Urinary bladder (tissue), 3 donors: ENCODE measurements at regions not wholly inside any gene's neighbourhood (a gene's known extent, or its start where the extent isn't known, plus 50 kb on each side); places are given as distances from the start of the nearest gene placed in this dataset.

ENCODE experiments used
- DNase-seq: peaks from one replicate; pipeline ENCODE4 v3.0.0-alpha.2; 2015; ENCODE audit errors: extremely low spot score
- H3K27ac ChIP-seq: one replicate; pipeline ENCODE4 v1.5.1; 2013; ENCODE audit warnings: low read depth, mild to moderate bottlenecking, moderate library complexity
- H3K36me3 ChIP-seq: one replicate; pipeline ENCODE4 v1.6.1; 2013; ENCODE audit warnings: mild to moderate bottlenecking, moderate library complexity; ENCODE audit not compliant: insufficient read depth
- H3K4me1 ChIP-seq: one replicate; pipeline ENCODE4 v1.6.1; 2013; ENCODE audit warnings: mild to moderate bottlenecking, moderate library complexity; ENCODE audit not compliant: insufficient read depth
- H3K4me3 ChIP-seq: one replicate; pipeline ENCODE4 v1.5.1; 2013; ENCODE audit warnings: low read depth, low read length
- WGBS: extraction: QIAGEN DNeasy Blood & Tissue Kit; methylation state at CpG from one replicate; pipeline ENCODE4 v1.1.7; 2013; 5-methylcytosine and 5-hydroxymethylcytosine counted together
- donor health status: healthy with polysubstance abuse.
- donor health status: healthy.

DNA sequence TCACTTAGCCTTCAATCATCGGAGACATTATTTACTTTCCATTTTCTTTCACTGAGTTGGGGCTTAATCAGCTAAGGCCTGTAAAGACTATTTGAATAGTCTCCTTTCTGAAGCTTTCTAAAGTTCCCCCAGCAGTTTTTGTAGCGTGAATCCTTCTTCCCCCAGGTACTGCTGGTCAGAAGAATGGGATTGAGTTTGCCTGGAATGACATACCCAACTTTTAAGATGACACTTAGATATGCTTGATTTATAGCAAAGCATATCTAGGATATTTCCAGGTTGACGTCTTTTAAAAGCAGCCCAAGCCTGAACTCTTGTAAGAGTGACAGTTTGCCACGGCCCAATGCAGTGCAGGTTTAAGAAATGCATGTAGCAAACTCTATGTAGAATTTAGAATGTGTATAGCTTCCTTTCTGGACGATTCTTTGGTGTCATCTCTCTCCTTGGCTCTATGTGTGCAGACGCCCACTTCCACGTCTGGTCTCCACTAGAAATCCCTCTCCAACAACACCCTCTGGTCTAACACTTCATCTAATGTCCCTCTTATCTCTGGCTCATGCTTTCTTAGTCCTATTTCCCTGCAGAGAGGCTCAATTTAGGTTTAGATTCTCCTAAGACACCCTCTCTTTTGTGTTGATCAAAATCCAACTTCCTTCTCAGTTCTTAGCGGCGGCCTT is 175.0 kb upstream of the CYRIA start:
- DNase-seq = no peak
- Histone ChIP-seq H3K4me1 (no peaks in the 10 kb centered on the region), H3K4me3 (no peak overlapping the region), H3K36me3 (no peaks in the 10 kb centered on the region), H3K27ac (no peak overlapping the region)
- 76% methylated on average over 9 of the region's 9 CpGs for WGBS

DNA sequence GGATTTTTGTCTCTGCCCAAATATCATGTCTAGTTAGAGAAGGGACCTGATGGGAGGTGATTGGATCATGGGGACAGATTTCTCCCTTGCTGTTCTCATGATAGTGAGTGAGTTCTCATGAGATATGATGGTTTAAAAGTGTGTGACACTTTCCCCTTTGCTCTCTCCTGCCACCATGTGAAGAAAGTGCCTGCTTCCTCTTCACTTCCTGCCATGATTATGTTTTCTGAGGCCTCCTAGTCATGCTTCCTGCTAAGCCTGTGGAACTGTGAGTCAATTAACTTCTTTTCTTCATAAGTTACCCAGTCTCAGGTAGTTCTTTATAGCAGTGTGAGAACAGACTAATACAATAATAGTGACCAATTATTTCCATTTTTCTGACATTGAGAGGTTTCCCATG is 167.3 kb upstream of the CYRIA start:
- DNase-seq = no peak
- Histone ChIP-seq H3K27ac (no peak overlapping the region), H3K36me3 (no peaks in the 10 kb centered on the region), H3K4me3 (no peak overlapping the region), H3K4me1 (no peaks in the 10 kb centered on the region)

DNA sequence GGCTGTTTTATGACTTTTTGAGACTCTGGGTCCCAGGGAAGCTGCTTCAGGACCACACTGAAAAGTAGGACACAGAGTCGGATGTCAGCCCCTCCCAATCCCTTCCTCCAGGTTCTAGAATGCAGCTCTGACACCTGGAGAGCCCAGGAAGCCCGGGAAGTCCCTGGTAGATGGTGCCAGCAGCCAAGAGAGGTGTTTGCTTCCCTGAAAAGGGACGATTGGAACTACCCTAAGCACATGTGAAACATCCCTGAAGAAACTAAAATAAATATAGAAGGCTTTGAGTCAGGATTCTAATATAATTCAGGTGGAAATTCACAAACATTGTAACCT is 163.2 kb upstream of the CYRIA start:
- WGBS = 28% methylated on average over 3 of the region's 3 CpGs
- Histone ChIP-seq H3K4me1 (no peaks in the 10 kb centered on the region), H3K27ac (no peak overlapping the region), H3K36me3 (no peaks in the 10 kb centered on the region), H3K4me3 (no peak overlapping the region)
- DNase-seq = no peak

DNA sequence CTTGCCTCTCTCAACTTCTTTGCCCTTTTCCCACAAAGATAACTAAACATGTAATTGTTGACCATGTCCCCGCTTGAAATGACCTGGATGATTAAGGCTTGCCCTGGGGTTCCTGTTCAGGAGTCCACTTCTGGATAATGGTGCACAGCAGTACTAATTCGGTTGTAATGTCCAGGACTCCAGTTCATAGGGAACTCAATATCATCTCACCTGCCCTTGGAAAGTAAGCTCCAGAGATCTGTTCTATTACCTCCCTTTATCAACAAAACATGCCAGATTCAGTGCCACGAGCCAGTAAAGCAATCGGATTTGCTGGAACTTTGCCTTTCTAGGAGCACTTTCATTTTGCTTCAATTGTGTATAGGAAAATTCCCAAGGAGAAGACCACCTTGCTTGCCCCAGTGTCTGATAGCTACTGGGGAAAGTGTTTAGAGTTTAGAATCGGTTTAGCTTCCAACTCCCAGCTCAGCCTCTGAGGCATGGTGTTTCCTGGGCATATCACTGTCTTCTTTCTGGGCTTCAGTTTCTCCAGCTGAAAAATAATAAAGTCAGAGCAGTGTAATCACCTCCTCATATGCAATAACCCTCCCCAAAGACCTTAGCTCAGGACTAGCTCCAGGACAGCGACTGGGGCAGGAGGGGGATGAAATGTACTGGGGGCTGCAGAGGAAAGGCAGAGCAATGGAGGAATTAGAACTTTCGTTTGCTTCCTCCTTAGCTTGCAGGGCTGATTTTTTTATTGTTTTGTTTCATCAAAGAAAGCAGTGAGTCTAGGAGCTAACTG is 162.6 kb upstream of the CYRIA start:
- Histone ChIP-seq H3K36me3 (no peaks in the 10 kb centered on the region), H3K4me3 (no peak overlapping the region), H3K27ac (no peak overlapping the region), H3K4me1 (no peaks in the 10 kb centered on the region)
- DNase-seq = no peak
- 49% methylated on average over 7 of the region's 7 CpGs for WGBS

DNA sequence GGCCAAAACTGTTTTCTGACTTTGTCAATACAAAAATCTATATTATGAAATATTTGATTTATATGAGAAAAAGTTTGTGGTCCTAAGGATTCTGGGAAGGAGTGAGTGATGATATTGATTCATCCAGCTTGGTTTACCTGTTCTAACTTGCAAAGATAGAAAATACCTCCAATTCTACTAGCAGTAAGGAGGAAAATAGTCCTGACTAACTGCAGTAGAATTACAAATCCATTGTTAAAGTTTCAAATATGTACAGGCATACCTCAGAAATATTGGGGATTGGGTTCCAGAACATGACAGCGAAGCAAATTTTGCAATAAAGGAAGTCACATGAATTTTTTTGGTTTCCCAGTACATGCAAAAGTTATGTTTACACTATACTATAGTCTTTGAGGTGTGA is 158.8 kb upstream of the CYRIA start:
- 94% methylated on average over 1 of the region's 1 CpG for WGBS
- no peak overlapping the region for H3K4me3 ChIP-seq

DNA sequence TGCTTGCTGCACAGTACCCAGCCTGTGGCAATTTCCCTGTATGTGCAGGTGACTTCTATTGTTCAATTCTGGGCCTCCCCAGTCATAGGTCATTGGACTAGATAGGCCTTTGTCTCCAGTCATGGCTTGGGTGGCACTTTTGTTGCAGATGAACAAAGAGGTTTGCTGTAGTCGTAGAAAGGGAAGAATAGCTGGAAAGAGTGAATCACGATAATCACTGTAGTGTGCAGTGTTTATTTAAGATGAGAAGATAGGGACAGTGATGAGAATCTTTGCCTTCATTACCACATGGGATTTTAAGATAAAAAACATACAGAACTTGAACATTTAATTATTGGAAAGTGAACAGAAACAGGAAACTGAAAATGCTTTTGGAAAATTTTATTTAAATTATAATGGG is 156.1 kb upstream of the CYRIA start:
- DNase-seq = no peak
- no peak overlapping the region for H3K27ac ChIP-seq
- H3K4me3 ChIP-seq = no peak overlapping the region
- H3K4me1 ChIP-seq = no peaks in the 10 kb centered on the region
- no peaks in the 10 kb centered on the region for H3K36me3 ChIP-seq
- 60% methylated on average over 2 of the region's 2 CpGs for WGBS

More for the DNA sequence above, 158.8 kb upstream of the CYRIA start:
- Histone ChIP-seq H3K4me1 (no peaks in the 10 kb centered on the region), H3K27ac (no peak overlapping the region), H3K36me3 (no peaks in the 10 kb centered on the region)
- DNase-seq = no peak

DNA sequence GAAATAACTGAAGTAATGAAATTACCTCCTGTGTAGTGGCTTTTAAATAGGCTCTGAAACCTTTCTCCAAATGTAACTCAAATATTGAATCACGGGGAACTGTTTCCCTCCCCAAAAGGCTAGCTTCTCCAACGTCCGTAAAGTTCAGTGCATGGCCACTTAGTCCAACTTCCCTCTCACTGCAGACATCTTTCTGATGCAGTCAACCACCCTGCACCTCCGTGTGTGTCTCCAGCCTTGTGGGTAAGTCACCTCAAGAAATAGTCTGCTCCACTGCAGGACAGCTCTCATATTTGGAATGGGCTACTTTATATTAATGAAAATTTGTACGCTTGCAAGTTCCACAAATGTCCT is 152.5 kb upstream of the CYRIA start:
- WGBS = 73% methylated on average over 5 of the region's 5 CpGs
- Histone ChIP-seq H3K36me3 (no peaks in the 10 kb centered on the region), H3K4me3 (no peak overlapping the region), H3K27ac (no peak overlapping the region), H3K4me1 (no peaks in the 10 kb centered on the region)
- DNase-seq = no peak

DNA sequence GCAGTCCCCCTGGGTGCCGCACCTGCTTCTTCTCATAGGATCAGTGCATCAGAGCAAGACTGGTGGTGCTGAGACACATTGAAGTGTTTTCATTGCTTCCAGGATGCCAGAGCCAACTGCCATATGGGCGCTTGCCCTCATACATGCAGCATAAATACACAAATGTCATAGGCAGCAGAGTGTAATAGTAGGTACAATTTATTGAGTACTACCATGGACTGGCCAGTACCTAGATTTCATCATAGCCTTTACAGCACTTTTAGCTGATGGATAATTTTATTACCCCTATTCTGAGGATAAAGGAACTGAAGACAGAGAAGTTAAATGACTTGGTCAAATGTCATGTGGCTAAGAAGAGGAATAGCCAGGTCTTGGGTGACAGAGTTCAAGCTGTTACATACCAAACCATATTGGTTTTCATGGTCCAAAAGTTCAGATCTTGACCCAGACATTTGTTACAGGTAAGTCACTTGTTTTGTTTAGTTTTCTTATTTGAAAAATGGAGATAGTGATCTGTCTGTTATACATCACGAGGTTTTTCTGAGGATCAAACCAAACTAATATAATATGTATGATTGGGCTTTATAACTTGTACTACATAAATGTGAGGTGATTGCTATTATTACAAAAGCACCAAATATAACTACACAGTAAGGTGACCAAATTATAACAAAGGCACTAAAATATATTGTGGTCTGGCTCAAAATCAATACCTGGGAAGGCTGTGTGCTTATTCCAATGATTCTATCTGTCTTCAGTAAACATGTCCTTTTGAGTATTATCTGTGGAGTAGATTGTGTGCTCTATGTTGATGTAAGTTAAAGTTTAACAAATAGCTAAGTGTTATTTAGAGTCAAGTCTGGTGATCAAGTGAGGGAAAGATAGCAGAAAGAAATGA is 151.9 kb upstream of the CYRIA start:
- H3K27ac ChIP-seq = no peak overlapping the region
- H3K4me1 ChIP-seq = no peaks in the 10 kb centered on the region
- H3K4me3 ChIP-seq = no peak overlapping the region
- DNase-seq = no peak
- 68% methylated on average over 3 of the region's 3 CpGs for WGBS
- H3K36me3 ChIP-seq = no peaks in the 10 kb centered on the region

DNA sequence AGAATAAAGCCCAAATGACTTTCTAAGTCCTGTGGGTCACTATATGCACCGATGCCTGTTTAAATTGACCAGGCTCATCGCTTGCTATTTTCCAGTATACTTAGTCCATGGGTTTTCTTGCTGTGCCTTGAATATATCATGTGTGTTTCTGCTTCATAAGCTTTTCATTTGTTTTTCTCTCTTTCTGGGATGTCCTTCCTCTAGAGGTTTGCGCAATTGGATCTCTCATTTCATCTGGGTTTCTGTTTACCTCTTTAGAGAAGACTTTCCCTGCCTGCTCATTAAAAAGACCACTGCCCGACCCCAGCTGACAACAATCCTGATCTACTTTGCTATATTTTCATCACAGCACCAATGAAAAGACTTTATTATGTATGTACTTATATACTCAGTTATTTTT is 150.9 kb upstream of the CYRIA start:
- WGBS = 83% methylated on average over 4 of the region's 4 CpGs
- H3K36me3 ChIP-seq = no peaks in the 10 kb centered on the region
- H3K27ac ChIP-seq = no peak overlapping the region
- DNase-seq = no peak
- H3K4me1 ChIP-seq = no peaks in the 10 kb centered on the region
- H3K4me3 ChIP-seq = no peak overlapping the region

DNA sequence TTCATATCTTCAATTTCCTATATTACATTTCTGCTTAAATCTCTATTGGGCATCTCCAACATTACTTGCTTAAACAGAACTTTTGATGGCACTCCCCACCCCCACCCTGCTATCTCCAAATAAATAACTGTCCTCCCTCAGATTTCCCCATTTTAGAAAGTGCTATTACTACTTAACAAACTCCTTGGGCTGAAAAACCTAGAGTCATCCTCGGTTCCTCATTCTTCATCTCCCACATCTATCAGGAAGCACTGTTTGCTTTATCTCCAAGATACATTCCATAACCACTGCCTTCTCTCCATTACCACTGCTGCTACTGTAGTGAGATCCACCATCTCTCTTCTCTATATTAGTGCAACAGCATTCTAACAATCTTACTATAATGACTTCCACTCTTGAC is 150.4 kb upstream of the CYRIA start:
- Histone ChIP-seq H3K27ac (no peak overlapping the region), H3K36me3 (no peaks in the 10 kb centered on the region), H3K4me1 (no peaks in the 10 kb centered on the region), H3K4me3 (no peak overlapping the region)
- WGBS = 64% methylated on average over 1 of the region's 1 CpG
- DNase-seq = no peak

DNA sequence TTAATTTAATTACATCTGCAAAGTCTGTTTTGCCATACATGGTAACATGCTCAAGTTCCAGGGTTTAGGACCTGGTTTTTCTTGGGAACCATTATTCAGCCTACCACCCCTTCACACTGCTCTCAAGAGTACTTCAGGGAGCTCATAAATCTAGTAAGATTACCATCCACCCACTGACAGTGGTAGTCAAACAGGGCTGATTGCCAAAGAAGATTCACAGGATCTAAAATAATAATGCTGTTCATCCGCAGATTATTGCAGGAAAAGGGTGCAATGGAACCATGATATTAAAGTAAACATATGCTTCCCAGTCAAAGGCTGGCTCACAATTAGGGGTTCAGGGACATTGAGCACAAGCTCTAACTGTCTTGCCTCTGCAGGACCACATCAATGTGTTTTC is 148.0 kb upstream of the CYRIA start:
- no peak overlapping the region for H3K4me3 ChIP-seq
- no peaks in the 10 kb centered on the region for H3K36me3 ChIP-seq
- DNase-seq = no peak
- H3K4me1 ChIP-seq = no peaks in the 10 kb centered on the region
- H3K27ac ChIP-seq = no peak overlapping the region
- 50% methylated on average over 1 of the region's 1 CpG for WGBS

DNA sequence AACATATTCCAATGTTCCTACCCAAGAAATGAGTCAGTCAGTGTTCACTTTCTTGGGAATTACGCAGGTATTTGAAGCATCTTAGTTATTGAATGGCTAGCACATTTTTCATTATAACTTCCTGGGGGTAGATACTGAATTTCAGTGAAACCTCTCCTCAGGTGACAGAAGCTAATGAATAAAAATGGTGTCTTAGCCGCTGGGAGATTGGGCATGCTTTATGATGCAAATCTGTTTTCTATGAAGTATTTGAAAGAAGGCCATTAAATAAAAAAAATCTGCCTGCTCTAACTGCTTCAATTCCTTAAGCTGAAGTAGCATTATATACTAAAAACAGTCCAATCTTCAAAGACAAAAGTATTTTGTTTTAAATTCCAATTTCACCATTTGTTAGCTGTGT is 132.8 kb upstream of the CYRIA start:
- WGBS = 85% methylated on average over 2 of the region's 2 CpGs
- H3K36me3 ChIP-seq = no peaks in the 10 kb centered on the region
- H3K4me3 ChIP-seq = no peak overlapping the region
- DNase-seq = no peak
- H3K4me1 ChIP-seq = no peaks in the 10 kb centered on the region
- H3K27ac ChIP-seq = no peak overlapping the region

DNA sequence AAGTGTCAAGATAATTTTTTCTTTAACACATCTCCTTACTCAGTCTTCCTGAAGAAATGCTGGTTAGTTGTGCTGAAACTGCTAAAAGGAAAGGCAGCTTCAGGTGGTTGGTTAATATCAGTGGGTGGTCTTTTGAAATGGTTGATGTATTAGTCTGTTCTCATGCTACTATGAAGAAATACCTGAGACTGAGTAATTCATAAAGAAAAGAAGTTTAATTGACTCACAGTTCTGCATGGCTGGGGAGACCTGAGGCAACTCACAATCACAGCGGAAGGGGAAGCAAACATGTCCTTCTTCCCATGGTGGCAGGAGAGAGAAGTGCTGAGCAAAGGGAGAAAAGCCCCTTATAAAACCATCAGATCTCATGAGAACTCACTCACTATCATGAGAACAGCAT is 125.9 kb upstream of the CYRIA start:
- whole genome bisulfite sequencing = 95% methylated on average over 1 of the region's 1 CpG
- DNase-seq = no peak
- no peak overlapping the region for H3K4me3 ChIP-seq
- H3K36me3 ChIP-seq = no peaks in the 10 kb centered on the region
- H3K27ac ChIP-seq = no peak overlapping the region
- H3K4me1 ChIP-seq = no peaks in the 10 kb centered on the region

DNA sequence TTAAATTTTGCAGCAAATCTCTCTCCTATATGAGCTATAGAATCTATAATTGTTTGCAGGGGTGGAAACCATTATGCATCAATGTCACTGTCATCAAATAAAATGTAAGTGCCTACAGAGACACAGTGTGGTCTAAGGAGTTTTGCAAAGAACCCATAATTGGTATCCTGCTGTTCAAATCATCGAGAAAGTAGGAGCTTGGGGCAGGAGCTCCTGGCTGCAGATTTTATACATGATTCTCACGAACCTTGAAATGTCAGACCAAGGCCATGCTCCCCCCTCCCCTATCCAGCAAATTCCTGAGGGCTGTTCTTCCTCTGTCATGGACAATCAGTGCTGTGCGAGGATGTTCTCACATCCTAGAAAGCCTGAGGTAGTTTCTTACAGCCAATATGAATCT is 119.5 kb upstream of the CYRIA start:
- Histone ChIP-seq H3K36me3 (no peaks in the 10 kb centered on the region), H3K4me1 (no peaks in the 10 kb centered on the region), H3K27ac (no peak overlapping the region), H3K4me3 (no peak overlapping the region)
- 48% methylated on average over 3 of the region's 3 CpGs for WGBS
- DNase-seq = no peak
